Peyer's patch (tissue), 4 donors: ENCODE measurements at regions not wholly inside any gene's neighbourhood (a gene's known extent, or its start where the extent isn't known, plus 50 kb on each side); places are given as distances from the start of the nearest gene placed in this dataset.

Source experiments
- POLR2A ChIP-seq, 2 donors: fragments of 450-650 bp; IDR thresholded peaks; one replicate each; pipeline ENCODE4 v1.5.1; 2017; ENCODE audit warnings: antibody characterized with exemption in 2 of 2, mild to moderate bottlenecking in 2 of 2, moderate library complexity in 2 of 2
- TF ChIP-seq, protein P1 (sequence below), 6 experiments: fragments of 450-650 bp in 4 of 6; fragments of 200-600 bp in 2 of 6; sonication (generic) in 1 of 6; IDR thresholded peaks; one replicate each; pipeline ENCODE4 v1.5.1; 2017 to 2019; ENCODE audit warnings: antibody characterized with exemption in 6 of 6, mild to moderate bottlenecking in 3 of 6, moderate library complexity in 1 of 6

DNA sequence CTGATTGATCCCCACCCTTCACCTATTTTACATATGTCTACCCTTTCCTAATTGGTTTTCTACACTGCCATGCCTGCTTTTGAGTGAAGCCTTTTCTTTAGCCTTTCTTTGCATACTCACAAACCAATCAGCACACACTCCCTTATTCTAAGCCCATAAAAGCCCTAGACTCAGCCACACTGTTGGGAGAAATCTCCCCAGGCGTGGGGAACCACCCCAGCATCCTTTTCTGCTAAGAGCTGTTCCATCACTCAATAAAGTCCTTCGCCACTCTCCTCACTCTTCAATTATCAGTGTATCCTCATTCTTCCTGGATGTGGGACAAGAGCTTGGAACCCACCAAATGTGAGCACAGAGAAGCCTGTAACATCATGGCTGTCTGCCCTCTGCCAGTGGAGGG is 343.6 kb downstream of the SLITRK1 start:
- TF ChIP-seq, protein P1, sequence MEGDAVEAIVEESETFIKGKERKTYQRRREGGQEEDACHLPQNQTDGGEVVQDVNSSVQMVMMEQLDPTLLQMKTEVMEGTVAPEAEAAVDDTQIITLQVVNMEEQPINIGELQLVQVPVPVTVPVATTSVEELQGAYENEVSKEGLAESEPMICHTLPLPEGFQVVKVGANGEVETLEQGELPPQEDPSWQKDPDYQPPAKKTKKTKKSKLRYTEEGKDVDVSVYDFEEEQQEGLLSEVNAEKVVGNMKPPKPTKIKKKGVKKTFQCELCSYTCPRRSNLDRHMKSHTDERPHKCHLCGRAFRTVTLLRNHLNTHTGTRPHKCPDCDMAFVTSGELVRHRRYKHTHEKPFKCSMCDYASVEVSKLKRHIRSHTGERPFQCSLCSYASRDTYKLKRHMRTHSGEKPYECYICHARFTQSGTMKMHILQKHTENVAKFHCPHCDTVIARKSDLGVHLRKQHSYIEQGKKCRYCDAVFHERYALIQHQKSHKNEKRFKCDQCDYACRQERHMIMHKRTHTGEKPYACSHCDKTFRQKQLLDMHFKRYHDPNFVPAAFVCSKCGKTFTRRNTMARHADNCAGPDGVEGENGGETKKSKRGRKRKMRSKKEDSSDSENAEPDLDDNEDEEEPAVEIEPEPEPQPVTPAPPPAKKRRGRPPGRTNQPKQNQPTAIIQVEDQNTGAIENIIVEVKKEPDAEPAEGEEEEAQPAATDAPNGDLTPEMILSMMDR (IDR thresholded peaks at IDR 0.05) = no peak
- TF ChIP-seq POLR2A (IDR thresholded peaks at IDR 0.05) = no peak
